ENCODE measurements at regions not wholly inside any gene's neighbourhood (a gene's known extent, or its start where the extent isn't known, plus 50 kb on each side); places are given as distances from the start of the nearest gene placed in this dataset.

DNA sequence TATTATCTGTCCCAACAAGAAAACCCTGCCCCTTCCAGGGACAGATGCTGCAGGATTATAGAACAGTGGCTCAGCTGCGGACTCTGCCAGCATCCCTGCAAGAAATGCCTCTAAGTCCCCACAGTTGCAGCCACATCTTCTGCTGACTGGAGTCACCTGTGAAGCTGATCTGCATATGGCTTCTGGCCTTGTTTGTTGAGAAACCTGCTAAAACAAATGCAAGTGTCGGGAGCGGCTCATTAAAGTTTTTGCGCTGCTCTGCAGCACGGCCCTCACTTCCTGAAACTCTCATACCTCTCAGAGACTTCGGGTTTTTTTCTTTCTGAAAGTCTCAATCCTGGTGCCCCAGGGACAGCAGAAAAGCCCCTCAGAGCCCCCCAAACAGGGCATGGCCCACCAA lies 725.0 kb downstream of the UQCRFS1 start:
- no peak for TF ChIP-seq SUZ12 (IDR thresholded peaks at IDR 0.05; ENCODE audit: extremely low read depth, insufficient read depth, insufficient read length)
- TF ChIP-seq ZNF274 (IDR thresholded peaks at IDR 0.05; ENCODE audit: low read depth, low read length) = no peak
- no peak for TF ChIP-seq YY1 (IDR thresholded peaks at IDR 0.05; ENCODE audit: insufficient read depth, insufficient read length)

All from NT2/D1 (cell line).